ENCODE measurements at regions not wholly inside any gene's neighbourhood (a gene's known extent, or its start where the extent isn't known, plus 50 kb on each side); places are given as distances from the start of the nearest gene placed in this dataset.

DNA sequence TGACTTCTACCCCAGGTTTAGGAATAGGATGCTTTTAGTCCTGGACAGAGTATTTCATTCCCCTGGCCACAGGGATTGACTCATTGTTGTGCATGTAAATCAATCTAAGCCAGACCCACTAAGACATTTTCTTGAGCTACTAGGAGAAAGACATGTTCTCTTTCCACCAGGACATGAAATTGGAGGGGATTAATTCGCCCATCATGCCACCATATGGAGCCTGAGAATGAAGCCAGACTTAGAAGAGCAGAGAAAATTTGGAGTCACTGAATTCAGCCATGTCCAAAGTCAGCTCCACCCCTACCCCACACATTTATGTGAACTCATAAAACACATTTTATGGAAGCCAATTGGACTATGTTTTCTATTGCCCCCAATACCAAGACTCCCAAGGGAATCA, 322.5 kb downstream of the NFIB start:
- TF ChIP-seq REST (IDR thresholded peaks at IDR 0.05; ENCODE audit: low read depth) (no peak), TAF1 (IDR thresholded peaks at IDR 0.05; ENCODE audit: low read depth) (no peak), YY1 (IDR thresholded peaks at IDR 0.05; ENCODE audit: low read depth) (no peak), CREB1 (IDR thresholded peaks at IDR 0.05; ENCODE audit: low read depth) (no peak), RAD21 (IDR thresholded peaks at IDR 0.05; ENCODE audit: low read depth) (no peak), CEBPB (IDR thresholded peaks at IDR 0.05) (no peak), EP300 (IDR thresholded peaks at IDR 0.05; ENCODE audit: borderline replicate concordance) (no peak), USF1 (IDR thresholded peaks at IDR 0.05) (no peak), FOXM1 (IDR thresholded peaks at IDR 0.05; ENCODE audit: borderline replicate concordance, low read depth) (no peak), ZBTB7A (IDR thresholded peaks at IDR 0.05; ENCODE audit: low read depth) (no peak), EGR1 (IDR thresholded peaks at IDR 0.05) (no peak), NFIC (IDR thresholded peaks at IDR 0.05) (no peak), TCF12 (IDR thresholded peaks at IDR 0.05; ENCODE audit: low read depth) (no peak)
- TF ChIP-seq, protein P1, sequence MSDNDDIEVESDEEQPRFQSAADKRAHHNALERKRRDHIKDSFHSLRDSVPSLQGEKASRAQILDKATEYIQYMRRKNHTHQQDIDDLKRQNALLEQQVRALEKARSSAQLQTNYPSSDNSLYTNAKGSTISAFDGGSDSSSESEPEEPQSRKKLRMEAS (IDR thresholded peaks at IDR 0.05) = no peak
